ENCODE measurements at regions not wholly inside any gene's neighbourhood (a gene's known extent, or its start where the extent isn't known, plus 50 kb on each side); places are given as distances from the start of the nearest gene placed in this dataset.

GRCh38 chr6:143621876-143622605, 55.7 kb upstream of the PHACTR2 start:
- DNase-seq = no peak

DNA sequence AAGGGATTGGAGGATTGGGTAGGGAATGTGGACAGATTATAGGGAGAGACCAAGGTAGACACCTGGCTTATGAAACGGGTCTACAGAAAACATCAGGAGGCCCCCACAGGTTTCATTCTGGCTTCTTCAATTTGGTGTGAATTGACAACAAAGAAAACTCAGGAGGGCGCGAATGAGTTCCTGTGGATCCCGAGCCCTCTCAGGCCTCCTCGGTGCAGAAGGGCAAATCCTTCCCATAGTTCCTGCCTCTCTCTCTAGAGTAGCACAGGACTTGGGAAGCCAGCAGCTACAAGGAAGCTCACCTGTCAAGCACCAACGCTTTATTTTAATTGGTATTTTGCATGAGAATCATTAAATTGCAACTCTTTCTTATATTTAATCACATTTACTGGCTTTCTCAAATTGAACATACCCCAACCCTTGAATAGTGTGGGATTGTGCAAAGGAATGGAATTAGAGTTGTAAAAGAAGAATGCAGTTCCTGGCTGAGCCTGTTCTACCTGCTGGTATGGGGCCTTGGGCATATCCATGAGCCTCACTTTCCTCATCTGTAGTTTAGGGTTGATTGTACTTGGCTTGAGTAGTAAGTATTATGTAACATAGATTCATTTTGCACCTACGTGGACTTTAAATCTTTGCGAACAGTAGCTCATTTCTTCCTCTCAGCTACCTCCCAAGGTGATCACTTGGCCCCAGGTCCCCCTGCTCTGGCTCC, 56.4 kb upstream of the PHACTR2 start:
- DNase-seq = no peak

GRCh38 chr6:143620447-143620846, 57.3 kb upstream of the PHACTR2 start:
- no peak for DNase-seq

- no peak for DNase-seq
These were observed 57.9 kb upstream of the PHACTR2 start for GRCh38 chr6:143619824-143620401.

GRCh38 chr6:143616741-143617140, 61.0 kb upstream of the PHACTR2 start:
- DNase-seq = no peak

DNA sequence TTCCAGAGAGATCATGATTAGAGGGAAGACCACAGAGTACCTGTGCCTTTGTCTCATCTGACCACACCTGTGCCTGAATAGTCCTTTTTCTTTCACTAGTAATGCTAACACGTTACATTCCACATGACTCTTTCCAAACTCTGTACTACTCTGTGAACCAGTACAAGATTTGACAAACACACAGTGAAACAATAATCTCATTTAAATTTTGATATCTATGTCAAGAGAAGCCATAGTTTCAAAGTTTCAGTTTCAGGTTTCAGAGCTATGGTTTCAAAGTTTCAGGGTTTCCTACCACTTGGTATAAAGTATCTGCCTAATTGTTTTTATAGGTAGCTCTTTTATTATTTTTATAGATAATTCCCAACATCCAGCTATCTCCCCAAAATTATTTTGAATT, 62.0 kb upstream of the PHACTR2 start:
- DNase-seq = no peak

DNA sequence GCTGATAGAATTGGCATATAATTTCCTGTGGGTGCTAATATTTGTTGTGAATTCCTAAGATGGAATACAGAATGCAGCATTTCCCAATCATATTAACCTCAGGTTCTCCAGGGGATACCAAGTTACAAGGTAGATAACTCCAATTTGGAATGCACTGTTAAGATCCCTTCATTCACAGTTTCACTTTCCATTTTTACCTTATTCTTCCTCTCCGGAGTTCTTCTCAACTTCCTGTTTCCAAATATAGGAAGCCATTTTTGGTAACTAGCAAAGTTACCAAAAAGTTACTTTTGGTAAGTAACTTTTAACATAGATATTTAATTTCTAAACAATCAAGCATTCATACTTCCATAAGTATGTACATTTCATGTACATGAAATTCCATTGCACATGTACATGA, 63.5 kb upstream of the PHACTR2 start:
- no peak for DNase-seq

GRCh38 chr6:143613749-143614148, 64.0 kb upstream of the PHACTR2 start:
- no peak for DNase-seq

GRCh38 chr6:143612186-143612585, 65.6 kb upstream of the PHACTR2 start:
- no peak for DNase-seq

DNA sequence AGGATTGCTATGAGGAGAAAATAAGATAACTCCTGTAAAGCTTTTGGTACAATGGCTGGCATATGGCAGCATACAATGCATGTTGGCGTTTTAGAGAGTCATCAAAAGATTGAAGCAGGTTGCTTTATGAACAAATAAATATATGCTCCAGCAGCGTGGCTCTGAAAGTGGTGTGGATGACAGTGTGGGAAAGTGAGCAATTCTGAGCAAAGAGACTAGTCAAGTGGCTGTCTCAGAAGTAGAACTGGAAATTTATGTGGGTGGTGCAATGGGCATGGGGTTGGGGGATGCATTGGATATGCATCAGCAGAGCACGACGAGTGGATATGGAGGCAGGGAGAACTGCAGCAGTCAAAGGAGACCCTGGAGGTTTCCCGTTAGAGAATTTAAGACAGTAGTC, 66.2 kb upstream of the PHACTR2 start:
- DNase-seq = no peak

DNA sequence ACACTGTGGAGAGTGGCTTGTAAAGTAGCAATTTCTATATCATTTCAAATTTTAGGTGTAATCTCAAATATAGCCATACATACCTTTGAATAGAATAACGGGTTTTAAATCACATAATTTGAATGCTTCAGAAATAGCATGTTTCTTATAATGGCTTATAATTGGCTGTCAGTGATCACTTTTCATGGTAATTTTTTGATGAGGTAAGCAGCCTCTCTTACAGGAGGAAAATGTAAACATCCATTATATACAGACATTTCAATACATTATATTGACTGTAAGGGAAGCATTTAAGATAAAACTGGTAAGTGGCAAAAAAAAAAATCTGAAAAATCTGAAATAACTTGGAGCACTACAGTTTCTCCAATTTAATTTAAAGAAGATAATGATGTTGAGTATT, 67.8 kb upstream of the PHACTR2 start:
- DNase-seq = no peak

DNA sequence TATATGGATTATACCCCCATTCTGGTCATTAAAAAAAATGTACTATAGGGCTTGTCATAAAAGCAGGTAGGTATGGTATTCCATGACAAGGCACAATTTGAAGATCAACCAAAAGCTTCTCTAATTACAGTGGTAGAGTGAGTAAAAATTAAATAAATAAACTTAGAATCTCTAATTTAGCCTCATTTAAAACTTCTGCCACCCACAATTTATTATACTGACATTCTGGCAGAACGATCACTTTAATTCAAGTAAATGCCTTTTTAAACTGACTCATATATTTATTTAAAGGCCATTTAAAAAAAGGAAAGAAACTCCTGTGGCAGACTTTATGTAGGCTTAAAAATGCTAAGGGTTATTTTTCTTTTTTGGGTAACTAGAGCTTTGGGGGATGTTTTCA, 68.3 kb upstream of the PHACTR2 start:
- no peak for DNase-seq

GRCh38 chr6:143608906-143609305, 68.9 kb upstream of the PHACTR2 start:
- DNase-seq = no peak

DNA sequence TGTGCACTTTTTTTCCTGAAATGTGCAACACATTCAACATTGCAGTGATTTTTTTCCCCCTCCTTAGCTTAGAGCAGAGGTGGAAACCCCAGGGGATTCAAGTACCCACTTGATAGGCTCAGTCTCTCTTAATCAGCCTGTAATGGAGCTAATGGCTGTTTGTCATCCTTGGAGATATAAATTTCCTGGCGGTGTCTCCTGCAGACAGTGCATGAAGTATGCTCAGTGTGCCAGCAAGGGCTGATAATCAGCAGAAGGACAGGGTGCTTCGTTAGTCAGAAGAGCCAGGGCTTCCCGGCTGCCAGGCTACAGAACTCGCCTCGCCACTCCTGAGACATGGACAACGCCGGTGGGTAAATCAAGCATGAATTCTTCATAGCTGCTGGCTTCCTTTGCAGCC, 69.8 kb upstream of the PHACTR2 start:
- DNase-seq = no peak

GRCh38 chr6:143607168-143607567, 70.6 kb upstream of the PHACTR2 start:
- no peak for DNase-seq

GRCh38 chr6:143605906-143606521, 71.8 kb upstream of the PHACTR2 start:
- no peak for DNase-seq

GRCh38 chr6:143603455-143603854, 74.3 kb upstream of the PHACTR2 start:
- DNase-seq = no peak

GRCh38 chr6:143601504-143601903, 76.3 kb upstream of the PHACTR2 start:
- DNase-seq = no peak

GRCh38 chr6:143600821-143601220, 76.9 kb upstream of the PHACTR2 start:
- no peak for DNase-seq

- no peak for DNase-seq
These were observed 79.2 kb upstream of the PHACTR2 start for GRCh38 chr6:143598466-143599080.

DNA sequence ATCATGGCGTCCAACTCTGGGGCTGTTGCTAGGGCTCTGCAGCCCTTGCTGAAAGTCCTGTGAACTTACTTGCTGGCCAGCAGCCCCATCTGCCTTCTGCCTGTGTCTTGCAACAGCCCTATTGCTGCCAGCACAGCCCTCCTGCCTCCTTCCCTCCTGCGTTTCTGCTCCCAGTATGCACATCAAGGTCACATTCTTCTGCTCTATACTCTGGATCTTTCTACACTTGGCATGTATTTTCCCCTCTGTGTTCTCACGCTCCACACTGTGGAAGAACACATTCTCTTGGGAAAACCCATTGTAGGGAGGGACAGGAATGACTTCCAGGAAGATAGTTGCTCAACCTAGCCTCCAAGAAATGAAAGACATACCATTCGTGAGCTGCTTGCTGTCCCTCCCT, 80.9 kb upstream of the PHACTR2 start:
- DNase-seq = no peak

- no peak for DNase-seq
These were observed 82.3 kb upstream of the PHACTR2 start for GRCh38 chr6:143595251-143596036.

- no peak for DNase-seq
These were observed 83.1 kb upstream of the PHACTR2 start for GRCh38 chr6:143594647-143595046.
